ENCODE measurements at regions not wholly inside any gene's neighbourhood (a gene's known extent, or its start where the extent isn't known, plus 50 kb on each side); places are given as distances from the start of the nearest gene placed in this dataset.

GRCh38 chr11:41659985-41660384 is 200.5 kb upstream of the LRRC4C start:
- no peaks in the 10 kb centered on the region for H3K36me3 ChIP-seq
- no peaks in the 10 kb centered on the region for H3K9me3 ChIP-seq (ENCODE audit: low read depth)
- H3K4me1 ChIP-seq (ENCODE audit: low read depth), result no peaks in the 10 kb centered on the region
- TF ChIP-seq CTCF (IDR thresholded peaks at IDR 0.05; ENCODE audit: low read depth, low read length), result no peak
- H3K27me3 ChIP-seq, result no peaks in the 10 kb centered on the region
- no peak overlapping the region for H3K27ac ChIP-seq
- no peak overlapping the region for H3K4me3 ChIP-seq
- peak in 1 of 2 donors; percentile 42 for DNase-seq (ENCODE audit: low read depth in 1 of 2, low spot score in 1 of 2)

DNA sequence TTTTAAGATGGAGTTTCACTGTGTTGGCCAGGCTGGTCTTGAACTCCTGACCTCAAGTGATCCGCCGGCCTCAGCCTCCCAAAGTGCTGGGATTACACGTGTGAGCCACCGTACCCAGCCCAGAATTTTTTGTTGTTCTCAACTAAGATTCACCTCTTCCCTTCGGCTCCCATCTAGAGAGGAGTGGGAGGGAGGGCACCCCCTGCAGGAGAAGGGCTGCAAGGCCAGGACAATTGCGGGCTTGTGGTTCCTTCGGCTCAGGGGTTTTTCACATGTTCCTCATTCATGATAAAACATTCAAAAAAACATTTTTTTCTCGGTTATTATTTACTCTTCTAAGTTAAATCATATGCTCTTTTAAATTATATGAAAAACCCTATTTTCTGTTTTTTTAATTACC is 201.1 kb upstream of the LRRC4C start:
- no peak for DNase-seq (ENCODE audit: low read depth in 1 of 2, low spot score in 1 of 2)
- Histone ChIP-seq H3K27me3 (no peaks in the 10 kb centered on the region), H3K36me3 (no peaks in the 10 kb centered on the region), H3K9me3 (ENCODE audit: low read depth) (no peaks in the 10 kb centered on the region), H3K4me3 (no peak overlapping the region), H3K27ac (no peak overlapping the region), H3K4me1 (ENCODE audit: low read depth) (no peaks in the 10 kb centered on the region)
- no peak for TF ChIP-seq CTCF (IDR thresholded peaks at IDR 0.05; ENCODE audit: low read depth, low read length)

DNA sequence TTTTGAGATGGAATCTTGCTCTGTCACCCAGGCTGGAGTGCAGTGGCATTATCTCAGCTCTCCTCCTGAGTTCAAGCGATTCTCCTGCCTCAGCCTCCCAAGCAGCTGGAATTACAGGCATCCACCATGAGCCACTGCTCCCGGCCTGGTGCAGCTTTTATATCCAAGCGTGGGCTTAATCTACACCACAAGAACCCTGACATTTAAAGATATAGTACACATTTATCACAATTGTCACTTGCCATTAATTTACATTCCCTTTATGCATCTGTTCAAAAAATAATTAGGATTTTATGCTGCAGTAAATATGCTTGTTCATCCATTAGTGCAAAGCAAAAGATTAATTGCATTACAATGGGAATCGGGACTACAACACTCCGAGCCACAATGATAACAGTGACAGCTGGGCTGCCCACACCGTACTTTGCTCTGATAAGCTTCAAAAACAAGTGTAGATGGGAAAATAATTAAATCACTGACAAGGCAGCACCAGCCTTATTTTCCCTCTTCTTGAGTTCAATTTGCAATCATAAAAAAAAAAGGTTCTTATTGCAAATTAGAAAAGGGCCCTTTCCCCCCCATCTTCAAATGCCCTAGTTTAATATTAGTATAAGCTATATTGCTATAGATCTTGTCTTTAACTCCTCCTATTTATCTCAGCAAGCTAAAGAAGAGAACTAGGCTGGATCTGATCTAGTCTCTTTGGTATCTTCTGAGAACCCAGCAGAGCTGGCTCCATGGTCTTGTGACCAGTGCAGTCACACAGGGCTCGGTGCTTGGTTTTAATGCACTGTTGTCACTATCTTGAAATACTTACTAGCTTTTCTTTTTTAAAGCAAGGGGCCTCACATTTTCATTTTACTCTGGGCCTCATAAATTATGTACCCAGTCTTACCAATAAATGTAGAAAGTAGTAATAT is 206.2 kb upstream of the LRRC4C start:
- no peak for TF ChIP-seq CTCF (IDR thresholded peaks at IDR 0.05; ENCODE audit: low read depth, low read length)
- Histone ChIP-seq H3K4me3 (no peak overlapping the region), H3K27me3 (no peaks in the 10 kb centered on the region), H3K36me3 (no peaks in the 10 kb centered on the region), H3K9me3 (ENCODE audit: low read depth) (no peaks in the 10 kb centered on the region), H3K27ac (no peak overlapping the region), H3K4me1 (ENCODE audit: low read depth) (no peaks in the 10 kb centered on the region)
- DNase-seq (ENCODE audit: low read depth in 1 of 2, low spot score in 1 of 2), result no peak

GRCh38 chr11:41666951-41667653 is 207.7 kb upstream of the LRRC4C start:
- Histone ChIP-seq H3K36me3 (no peaks in the 10 kb centered on the region), H3K4me1 (ENCODE audit: low read depth) (no peaks in the 10 kb centered on the region), H3K9me3 (ENCODE audit: low read depth) (no peaks in the 10 kb centered on the region), H3K4me3 (no peak overlapping the region), H3K27me3 (no peaks in the 10 kb centered on the region), H3K27ac (no peak overlapping the region)
- DNase-seq (ENCODE audit: low read depth in 1 of 2, low spot score in 1 of 2), result no peak
- no peak for TF ChIP-seq CTCF (IDR thresholded peaks at IDR 0.05; ENCODE audit: low read depth, low read length)

DNA sequence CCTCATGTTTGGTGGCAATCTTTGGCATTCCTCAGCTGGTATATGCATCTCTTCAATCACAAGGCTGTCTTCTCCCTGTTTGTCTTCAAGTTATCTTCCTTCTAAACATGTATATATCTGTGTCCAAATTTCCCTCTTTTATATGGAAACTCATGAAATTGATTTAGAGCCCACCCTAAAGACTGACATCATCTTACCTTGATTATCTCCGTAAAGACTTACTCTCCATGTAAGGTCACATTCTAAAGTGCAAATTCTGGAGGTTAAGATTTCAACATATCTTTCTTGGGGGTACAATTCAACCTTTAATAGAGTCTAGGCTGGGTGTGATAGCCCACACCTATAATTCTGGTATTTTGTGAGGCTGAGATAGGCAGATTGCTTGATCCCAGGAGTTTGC is 215.8 kb upstream of the LRRC4C start:
- DNase-seq (ENCODE audit: low read depth in 1 of 2, low spot score in 1 of 2), result no peak
- H3K36me3 ChIP-seq, result no peaks in the 10 kb centered on the region
- no peaks in the 10 kb centered on the region for H3K27me3 ChIP-seq
- H3K4me1 ChIP-seq (ENCODE audit: low read depth), result no peaks in the 10 kb centered on the region
- TF ChIP-seq CTCF (IDR thresholded peaks at IDR 0.05; ENCODE audit: low read depth, low read length), result no peak
- H3K4me3 ChIP-seq, result no peak overlapping the region
- no peaks in the 10 kb centered on the region for H3K9me3 ChIP-seq (ENCODE audit: low read depth)
- H3K27ac ChIP-seq, result no peak overlapping the region

Data from cardiac muscle cell (in vitro differentiated cells and primary cell).